Epidermal melanocyte (primary cell): ENCODE measurements at regions not wholly inside any gene's neighbourhood (a gene's known extent, or its start where the extent isn't known, plus 50 kb on each side); places are given as distances from the start of the nearest gene placed in this dataset.

Source experiments
- DNase-seq: peaks from one replicate; pipeline ENCODE4 v3.0.0; 2011; ENCODE audit warnings: low spot score; ENCODE audit not compliant: insufficient read length

DNA sequence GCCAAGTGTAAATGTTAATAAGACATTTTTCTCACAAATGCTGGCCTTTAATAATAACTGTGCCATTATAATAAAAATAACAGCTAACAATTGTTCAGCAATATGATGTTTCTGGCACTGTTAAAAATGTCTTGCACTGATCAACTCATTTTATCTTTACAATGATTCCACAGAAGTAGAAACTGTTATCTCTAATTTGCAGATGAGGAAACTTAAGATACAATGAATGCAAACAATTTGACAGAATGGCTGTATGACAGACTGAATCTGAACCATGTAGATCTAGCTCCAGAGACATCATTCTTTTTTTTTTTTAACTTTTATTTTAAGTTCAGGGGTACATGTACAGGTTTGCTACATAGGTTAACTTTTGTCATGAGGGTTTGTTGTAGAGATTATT lies 755.0 kb downstream of the TBL1XR1 start:
- no peak for DNase-seq

- DNase-seq, result no peak
Observed at GRCh38 chr3:176439729-176440128, 757.6 kb downstream of the TBL1XR1 start.

DNA sequence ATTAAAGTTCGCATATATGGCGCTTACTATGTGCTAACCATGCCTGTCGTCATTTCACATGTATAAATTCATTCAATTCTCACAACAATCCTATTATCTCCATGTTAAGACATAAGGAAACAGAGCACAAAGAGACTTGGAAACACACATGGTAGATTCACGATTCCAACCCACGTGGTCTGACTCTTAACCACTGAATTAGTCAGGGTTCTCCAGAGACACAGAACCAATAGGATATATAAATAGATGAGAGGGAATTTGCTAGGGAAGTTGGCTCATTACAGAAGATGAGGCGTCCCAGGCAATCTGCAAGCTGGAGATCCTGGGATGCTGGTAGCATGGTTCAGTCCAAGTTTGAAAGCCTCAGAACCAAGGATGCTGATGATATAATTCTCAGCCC lies 765.3 kb downstream of the TBL1XR1 start:
- no peak for DNase-seq

- DNase-seq, result no peak
Observed at GRCh38 chr3:176431038-176431418, 766.3 kb downstream of the TBL1XR1 start.

- DNase-seq, result peak; percentile 33
Observed at GRCh38 chr3:176430244-176431037, 766.8 kb downstream of the TBL1XR1 start.

DNA sequence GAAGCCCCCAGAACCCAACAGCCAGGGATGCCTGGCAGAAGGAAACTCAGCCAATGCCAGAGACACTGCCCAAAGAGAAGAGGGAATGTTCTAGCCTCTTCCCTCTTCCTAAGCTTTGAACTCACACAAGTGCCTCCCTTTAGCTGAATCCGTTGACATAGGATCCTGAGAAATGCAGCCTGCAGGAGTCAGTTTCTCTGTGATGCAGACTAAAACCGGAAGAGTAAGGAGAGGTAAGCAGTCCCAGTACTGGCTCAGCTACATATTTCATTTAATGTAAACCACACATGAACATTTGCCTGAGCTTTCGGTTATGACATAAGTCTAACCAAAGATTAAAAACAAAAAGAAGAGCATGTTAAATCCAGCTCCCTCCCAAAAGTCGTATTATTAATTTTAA lies 768.7 kb downstream of the TBL1XR1 start:
- DNase-seq, result no peak

DNA sequence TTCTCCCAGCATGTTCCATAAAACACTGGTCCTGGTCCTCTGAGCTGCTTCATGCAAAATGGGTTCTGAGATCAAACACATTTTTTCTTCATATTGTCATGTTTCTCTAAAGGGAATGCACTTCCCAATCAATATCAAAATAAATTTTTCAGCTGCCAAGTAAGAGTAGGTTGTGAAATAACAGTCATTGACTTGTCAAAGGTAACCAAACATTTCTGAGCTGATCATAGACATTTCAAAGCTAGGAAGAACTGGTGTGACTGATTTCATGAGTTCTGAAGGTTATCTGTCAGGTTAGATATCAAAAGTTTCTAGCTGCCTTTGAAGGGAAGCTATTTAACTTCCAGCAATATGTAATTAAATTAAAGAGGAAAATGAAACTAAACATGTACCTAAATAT lies 770.9 kb downstream of the TBL1XR1 start:
- no peak for DNase-seq

GRCh38 chr3:176416870-176417269 lies 780.4 kb downstream of the TBL1XR1 start:
- DNase-seq, result no peak

- peak; percentile 20 for DNase-seq
Observed at GRCh38 chr3:176415661-176416295, 781.5 kb downstream of the TBL1XR1 start.

DNA sequence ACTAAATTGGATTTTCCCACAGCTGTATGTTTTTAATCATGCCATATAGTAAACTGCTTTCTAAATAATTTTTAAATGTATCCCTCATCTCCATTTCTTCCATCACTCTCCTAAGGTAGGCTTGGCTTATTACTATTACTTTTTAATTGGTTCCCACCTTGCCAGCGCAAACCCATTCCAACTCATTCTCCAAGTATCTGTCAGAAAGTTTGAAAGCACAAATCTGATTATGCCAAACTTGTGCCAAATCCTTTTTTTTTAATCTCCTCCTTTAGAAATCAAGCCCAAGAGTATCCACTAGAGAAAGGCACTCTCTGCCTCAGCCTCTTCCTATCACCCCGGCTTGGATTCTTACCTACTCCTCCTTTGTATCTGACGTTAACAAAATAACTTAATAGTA lies 784.5 kb downstream of the TBL1XR1 start:
- DNase-seq, result no peak

DNA sequence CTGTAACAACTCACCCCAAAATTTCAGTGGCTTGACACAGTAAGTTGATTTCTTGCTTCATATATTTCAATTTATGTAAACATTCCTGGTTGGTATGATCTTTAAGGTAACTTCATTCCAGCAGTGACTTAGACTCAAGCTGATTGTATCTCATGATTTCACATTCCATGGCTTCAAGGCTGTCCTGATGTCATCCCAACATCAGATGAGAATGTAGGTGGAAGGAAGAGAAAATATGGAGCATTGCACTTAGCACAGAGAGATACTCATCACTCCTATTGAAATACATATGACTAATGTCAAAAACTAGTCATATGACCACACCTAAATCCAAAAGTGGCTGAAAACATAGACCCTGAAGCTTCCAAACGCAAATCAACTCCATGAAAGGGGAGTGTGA lies 793.8 kb downstream of the TBL1XR1 start:
- DNase-seq, result no peak

DNA sequence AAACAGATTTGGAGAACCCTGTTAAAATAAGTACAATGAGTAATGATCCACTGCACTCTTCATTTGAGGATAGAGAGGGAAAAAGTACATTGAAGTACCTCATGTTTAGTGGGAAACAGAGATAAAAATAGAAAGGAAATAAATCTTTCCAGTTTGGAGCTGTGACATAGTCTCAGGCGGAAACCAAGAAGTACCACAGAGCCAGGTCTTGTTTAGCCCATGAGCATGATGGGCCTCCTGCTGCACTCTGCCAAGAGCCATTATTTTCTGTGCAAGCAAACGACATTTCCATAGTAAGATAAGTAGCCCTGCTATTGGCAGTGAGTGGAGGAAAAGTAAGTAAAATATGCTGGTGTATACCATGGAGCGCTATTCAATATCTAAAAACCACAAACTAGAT lies 796.1 kb downstream of the TBL1XR1 start:
- DNase-seq, result no peak

DNA sequence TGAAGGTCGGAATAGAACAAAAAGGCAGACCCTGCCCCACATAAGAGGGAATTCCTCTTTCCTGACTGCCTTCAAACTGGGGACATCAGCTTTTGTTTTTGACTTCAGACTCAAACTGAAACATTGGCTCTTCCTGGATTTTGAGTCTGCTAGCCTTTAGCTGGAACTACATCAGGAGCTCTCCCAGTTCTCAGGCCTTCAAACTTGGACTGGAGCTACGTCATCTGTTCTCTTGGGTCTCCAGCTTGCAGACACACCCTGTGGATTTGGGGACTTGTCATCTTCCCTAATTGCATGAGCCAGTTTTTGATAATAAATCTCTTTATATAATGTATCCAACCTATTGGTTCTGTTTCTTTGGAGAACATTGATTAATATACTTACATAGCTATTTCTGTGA lies 798.1 kb downstream of the TBL1XR1 start:
- DNase-seq, result no peak

DNA sequence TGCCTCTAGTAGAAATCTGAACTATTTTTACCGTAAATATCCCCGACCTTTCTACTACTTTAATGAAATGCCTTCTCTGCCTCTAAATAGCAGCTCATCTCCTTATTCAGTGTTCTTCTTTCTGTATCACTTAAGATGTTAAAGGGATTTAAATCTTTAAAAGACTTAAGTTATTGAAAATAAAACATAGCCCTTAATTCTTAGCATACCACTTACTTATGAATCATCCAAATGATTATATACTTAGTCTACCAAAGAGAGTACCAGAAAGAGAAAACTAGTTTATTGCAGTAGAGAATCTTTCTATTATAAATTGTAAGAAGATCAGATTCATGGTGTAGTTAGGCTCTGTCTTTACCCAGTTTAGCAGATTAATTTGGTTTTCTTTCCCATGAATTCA lies 802.0 kb downstream of the TBL1XR1 start:
- no peak for DNase-seq

GRCh38 chr3:176378789-176379188 lies 818.5 kb downstream of the TBL1XR1 start:
- no peak for DNase-seq

- DNase-seq, result no peak
Observed at GRCh38 chr3:176376531-176376930, 820.8 kb downstream of the TBL1XR1 start.

- DNase-seq, result no peak
Observed at GRCh38 chr3:176375519-176375918, 821.8 kb downstream of the TBL1XR1 start.

DNA sequence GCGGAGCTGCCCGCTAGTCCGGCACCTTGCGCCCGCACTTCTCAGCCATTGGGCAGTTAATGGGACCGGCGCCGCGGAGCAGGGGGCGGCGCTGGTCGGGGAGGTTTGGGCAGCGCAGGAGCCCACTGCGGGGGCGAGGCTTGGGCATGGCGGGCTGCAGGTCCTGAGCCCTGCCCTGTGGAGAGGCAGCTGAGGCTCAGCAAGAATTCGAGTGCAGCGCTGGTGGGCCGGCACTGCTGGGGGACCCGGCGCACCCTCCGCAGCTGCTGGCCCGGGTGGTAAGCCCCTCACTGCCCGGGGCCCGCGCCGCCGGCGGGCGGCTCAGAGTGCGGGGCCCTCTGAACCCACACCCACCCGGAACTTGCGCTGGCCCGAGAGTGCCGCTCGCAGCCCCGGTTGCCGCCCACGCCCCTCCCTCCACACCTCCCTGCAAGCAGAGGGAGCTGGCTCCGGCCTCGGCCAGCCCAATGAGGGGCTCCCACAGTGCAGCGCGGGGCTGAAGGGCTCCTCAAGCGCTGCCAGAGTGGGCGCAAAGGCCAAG lies 835.0 kb downstream of the TBL1XR1 start:
- no peak for DNase-seq

DNA sequence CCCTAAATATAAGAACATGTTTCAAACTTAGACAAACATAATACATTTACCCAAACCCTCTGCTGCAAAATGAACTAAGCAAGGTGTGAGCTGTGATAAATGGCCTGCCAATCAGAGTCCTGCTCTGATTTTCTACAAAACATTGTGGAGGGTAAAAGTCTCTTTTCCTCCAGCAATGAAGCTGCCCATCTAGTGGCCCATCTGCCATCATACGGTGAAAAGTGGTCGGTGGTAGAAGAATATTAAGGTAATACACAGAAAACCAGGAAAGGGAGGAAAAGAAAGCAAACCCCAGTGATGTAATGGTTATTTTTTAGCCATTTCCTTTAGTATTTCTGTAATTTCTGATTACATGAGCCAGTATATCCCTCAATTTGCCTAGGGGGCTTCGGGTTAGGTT lies 838.1 kb downstream of the TBL1XR1 start:
- no peak for DNase-seq

DNA sequence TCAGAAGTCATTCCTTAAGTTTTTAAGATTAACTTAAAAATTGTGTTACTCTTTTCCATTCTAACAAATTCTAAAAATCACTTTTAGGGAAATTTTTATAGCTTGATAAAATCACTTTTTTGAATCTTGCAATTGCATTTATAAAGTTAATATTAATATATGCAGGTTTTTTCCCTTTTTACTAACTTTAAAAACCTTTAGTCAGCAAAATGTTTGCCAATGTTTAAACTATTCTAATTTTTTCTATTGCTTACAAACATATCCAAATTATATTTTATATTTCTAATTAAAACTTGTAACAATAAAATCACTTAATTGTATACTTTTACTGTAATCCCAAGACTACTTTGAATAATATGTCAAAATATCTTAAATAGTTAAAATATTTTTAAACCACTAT lies 839.4 kb downstream of the TBL1XR1 start:
- no peak for DNase-seq

- DNase-seq, result no peak
Observed at GRCh38 chr3:176354843-176355242, 842.4 kb downstream of the TBL1XR1 start.

DNA sequence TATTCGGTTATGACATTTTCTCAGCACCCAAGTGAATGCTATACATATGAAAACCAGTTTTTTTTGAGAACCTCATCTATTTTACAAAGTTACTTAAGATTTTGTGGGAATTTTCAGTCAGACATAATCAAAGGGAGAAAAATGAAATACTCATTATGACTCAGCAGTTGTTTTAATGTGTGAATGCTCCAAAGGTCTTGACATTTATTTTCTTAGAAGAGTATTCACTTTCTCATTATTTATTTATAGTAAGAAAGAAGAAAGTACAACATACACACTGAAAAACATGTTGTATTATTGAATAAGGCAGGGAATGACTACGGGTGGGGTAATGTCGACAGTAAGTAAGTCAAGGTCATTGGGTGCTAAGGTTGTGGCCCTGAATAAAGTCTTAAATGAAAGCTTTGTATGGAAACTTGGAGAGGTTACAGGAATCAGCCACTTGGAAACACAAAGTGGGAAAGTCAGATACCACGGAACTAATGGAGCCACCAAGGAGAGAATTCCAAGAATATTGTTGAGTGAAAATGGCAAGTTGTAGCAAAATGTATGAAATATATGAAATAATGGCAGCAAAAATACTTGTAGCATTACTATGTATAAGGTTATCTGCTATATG lies 844.5 kb downstream of the TBL1XR1 start:
- DNase-seq, result no peak
